Gastroesophageal sphincter (tissue), 3 donors: ENCODE measurements at regions not wholly inside any gene's neighbourhood (a gene's known extent, or its start where the extent isn't known, plus 50 kb on each side); places are given as distances from the start of the nearest gene placed in this dataset.

Source experiments
- CTCF ChIP-seq, 4 experiments: fragments of 200-600 bp in 2 of 4; fragments of 450-650 bp in 2 of 4; sonication (generic) in 1 of 4; IDR thresholded peaks; one replicate each; pipeline ENCODE4 v1.5.1; 2017 to 2019; ENCODE audit warnings: antibody characterized with exemption in 4 of 4, mild to moderate bottlenecking in 2 of 4, moderate library complexity in 2 of 4
- POLR2A ChIP-seq, 2 donors: fragments of 450-650 bp; IDR thresholded peaks; one replicate each; pipeline ENCODE4 v1.6.1; 2017; ENCODE audit warnings: antibody characterized with exemption in 2 of 2, mild to moderate bottlenecking in 2 of 2, moderate library complexity in 1 of 2
- POLR2AphosphoS5 ChIP-seq: sonication (generic); formaldehyde crosslinking; IDR thresholded peaks from one replicate; pipeline ENCODE4 v1.6.1; 2017; ENCODE audit warnings: antibody characterized with exemption

- TF ChIP-seq POLR2A (IDR thresholded peaks at IDR 0.05) (no peak), CTCF (IDR thresholded peaks at IDR 0.05) (no peak), POLR2AphosphoS5 (no peak)
These were observed 355.0 kb upstream of the DUSP10 start for GRCh38 chr1:222096883-222097282.
